ENCODE measurements at regions not wholly inside any gene's neighbourhood (a gene's known extent, or its start where the extent isn't known, plus 50 kb on each side); places are given as distances from the start of the nearest gene placed in this dataset.

DNA sequence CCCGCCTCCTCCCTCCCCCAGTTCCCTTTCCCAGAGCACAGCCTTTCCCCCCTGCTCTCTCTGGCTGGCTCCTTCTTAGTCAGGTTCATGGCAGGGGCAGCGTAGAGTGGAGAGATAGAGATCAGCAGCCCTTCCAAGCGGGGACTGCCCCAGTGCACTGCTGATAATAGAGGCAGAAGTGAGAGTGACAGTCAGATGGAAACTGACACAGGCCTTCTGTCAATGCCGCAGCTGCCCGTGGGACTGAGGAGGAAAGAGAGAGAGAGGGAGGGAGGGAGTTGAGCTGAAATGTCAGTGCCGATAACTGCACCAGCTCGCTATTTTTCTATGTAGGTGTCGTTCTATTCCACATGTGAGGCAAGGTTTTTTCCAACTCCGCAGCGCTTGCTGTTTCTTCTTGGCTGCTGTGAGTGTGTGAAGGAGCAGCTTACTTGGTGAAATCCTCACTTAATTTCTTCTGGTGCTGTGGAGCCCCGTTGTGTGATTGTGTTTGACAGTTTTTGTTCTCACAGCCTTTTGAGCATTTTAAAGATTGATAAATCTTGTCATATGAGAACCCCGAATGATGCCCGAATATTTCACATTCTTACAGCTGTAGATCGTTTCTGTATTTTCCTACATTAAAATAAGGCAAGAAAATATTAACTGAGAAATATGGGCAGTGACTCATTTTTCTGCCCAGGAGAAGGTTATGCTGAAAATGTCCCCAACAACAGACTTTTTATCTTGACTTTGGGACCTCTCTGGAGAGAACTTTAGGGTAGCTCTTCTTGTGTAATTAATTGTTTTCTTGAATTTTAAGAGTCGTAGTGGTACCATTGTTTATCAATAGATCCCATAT lies 386.4 kb upstream of the MMS22L start:
- TF ChIP-seq, protein P1, sequence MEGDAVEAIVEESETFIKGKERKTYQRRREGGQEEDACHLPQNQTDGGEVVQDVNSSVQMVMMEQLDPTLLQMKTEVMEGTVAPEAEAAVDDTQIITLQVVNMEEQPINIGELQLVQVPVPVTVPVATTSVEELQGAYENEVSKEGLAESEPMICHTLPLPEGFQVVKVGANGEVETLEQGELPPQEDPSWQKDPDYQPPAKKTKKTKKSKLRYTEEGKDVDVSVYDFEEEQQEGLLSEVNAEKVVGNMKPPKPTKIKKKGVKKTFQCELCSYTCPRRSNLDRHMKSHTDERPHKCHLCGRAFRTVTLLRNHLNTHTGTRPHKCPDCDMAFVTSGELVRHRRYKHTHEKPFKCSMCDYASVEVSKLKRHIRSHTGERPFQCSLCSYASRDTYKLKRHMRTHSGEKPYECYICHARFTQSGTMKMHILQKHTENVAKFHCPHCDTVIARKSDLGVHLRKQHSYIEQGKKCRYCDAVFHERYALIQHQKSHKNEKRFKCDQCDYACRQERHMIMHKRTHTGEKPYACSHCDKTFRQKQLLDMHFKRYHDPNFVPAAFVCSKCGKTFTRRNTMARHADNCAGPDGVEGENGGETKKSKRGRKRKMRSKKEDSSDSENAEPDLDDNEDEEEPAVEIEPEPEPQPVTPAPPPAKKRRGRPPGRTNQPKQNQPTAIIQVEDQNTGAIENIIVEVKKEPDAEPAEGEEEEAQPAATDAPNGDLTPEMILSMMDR (IDR thresholded peaks at IDR 0.05; ENCODE audit: low read depth, low read length, missing control alignments): no peak
- no peak overlapping the region for H3K4me3 ChIP-seq (replicated peaks; ENCODE audit: low read depth, low read length)
- DNase-seq (ENCODE audit: extremely low read depth, low read depth): no peak

DNA sequence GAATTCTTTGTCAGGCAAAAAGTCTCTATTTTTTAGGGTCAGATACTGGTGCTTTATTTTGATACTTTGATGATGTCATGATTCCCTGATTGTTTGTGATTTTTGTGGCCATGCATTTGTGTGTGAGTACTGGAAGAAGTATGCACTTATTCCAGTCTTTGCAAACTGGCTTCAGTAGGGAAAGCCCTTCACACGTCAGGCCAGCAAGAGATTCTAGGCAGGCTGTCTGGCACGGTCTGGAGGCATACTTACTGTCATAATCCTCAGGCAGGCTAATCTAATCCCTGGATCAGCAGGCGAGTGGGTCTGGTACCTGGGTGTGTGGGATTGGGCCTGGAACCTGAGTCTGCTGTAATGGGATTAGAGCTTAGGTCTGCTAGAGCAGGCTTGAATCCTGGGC lies 391.8 kb upstream of the MMS22L start:
- TF ChIP-seq, protein P1 (IDR thresholded peaks at IDR 0.05; ENCODE audit: low read depth, low read length, missing control alignments): no peak
- no peak overlapping the region for H3K4me3 ChIP-seq (replicated peaks; ENCODE audit: low read depth, low read length)
- DNase-seq (ENCODE audit: extremely low read depth, low read depth): no peak

DNA sequence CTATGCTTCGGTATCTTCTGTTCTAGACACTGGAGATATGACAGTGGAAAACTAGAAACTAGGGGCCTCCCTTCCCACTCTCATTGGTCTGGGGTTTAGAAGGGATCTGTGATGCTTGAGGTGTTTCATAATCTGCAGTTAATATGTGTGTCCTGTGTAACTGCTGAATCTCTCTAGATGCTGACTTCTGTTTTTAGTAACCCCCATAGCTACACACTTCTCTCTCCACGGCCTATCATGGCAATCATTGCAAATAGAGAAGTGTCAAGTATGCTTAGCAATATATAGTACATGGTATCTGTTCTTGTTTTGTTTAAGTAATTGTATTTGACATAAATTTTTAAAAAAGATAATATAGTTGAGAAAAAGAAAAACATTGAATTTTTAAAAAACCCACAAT lies 394.6 kb upstream of the MMS22L start:
- TF ChIP-seq, protein P1 (IDR thresholded peaks at IDR 0.05; ENCODE audit: low read depth, low read length, missing control alignments): no peak
- H3K4me3 ChIP-seq (replicated peaks; ENCODE audit: low read depth, low read length): no peak overlapping the region
- DNase-seq (ENCODE audit: extremely low read depth, low read depth): no peak

DNA sequence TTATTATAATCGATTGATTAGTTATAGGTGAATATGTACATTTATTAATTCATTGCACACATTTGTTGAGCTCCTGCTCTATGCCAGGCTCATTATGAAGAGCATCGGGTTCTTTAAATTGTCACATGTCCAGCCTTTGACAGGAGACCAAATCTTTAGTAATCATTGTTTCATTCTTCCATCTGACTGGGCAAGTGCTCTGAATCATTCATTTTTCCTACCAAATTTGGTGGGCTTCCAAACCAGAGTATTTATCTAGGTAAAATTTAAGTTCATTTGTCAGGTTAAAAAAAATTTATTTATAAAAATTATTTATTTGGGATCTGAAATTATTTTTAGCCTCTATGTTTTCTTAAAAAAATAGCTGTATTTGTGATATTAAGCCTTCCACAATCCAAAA lies 404.9 kb upstream of the MMS22L start:
- TF ChIP-seq, protein P1 (IDR thresholded peaks at IDR 0.05; ENCODE audit: low read depth, low read length, missing control alignments): no peak
- no peak for DNase-seq (ENCODE audit: extremely low read depth, low read depth)
- no peak overlapping the region for H3K4me3 ChIP-seq (replicated peaks; ENCODE audit: low read depth, low read length)

DNA sequence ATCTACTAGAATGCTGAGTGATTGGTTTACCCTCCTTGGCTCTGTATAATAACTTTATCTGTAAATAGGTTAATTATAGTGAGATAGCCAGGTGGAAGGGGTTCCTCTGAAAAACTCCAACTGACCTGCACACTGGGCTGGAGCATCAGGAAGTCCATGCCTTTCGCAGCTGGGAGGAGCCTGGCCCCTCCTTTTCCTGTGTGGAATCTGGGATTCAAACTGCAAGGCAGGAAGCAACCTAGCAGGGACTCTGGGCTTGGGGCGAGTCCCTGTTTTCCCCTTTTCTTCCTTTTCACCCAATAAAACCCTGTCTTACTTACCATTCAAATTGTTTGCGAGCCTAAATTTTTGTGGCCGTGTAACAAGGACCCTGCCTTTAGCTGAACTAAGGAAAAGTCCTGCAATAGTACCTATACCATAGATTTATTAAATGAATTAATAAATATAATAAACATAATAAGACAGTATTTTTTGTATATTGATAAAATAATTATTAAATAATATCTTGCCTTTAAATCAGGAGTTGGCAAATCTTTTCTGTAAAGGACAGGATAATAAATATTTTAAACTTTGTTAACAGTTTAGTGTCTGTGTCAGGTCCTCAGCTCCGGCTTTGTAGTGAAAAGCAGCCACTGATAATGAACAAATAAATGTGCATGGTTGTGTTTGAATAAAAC lies 406.2 kb upstream of the MMS22L start:
- TF ChIP-seq, protein P1 (IDR thresholded peaks at IDR 0.05; ENCODE audit: low read depth, low read length, missing control alignments): no peak
- no peak for DNase-seq (ENCODE audit: extremely low read depth, low read depth)
- H3K4me3 ChIP-seq (replicated peaks; ENCODE audit: low read depth, low read length): no peak overlapping the region

DNA sequence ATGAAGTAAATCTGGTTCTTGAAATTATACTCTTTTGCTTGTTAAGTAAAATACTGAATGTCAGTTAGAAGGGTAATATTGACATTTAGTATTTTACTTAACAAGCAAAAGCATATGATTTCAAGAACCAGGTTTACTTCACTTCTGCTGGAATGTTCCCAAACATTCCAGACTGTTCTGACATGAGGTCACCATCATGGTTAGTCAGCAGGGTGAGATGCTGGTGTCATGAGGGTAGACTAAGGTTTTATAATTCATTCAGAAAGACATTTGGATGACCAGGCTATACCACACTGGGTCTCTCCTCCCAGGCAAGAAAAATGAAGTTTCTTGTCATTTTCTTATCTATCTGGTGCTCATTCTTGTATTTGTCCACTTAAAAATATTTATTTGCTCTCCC lies 414.4 kb upstream of the MMS22L start:
- no peak for DNase-seq (ENCODE audit: extremely low read depth, low read depth)
- no peak overlapping the region for H3K4me3 ChIP-seq (replicated peaks; ENCODE audit: low read depth, low read length)
- TF ChIP-seq, protein P1 (IDR thresholded peaks at IDR 0.05; ENCODE audit: low read depth, low read length, missing control alignments): no peak
